Neural progenitor cell (in vitro differentiated cells): ENCODE measurements at regions not wholly inside any gene's neighbourhood (a gene's known extent, or its start where the extent isn't known, plus 50 kb on each side); places are given as distances from the start of the nearest gene placed in this dataset.
A peak's percentile ranks its signal among the peaks of the same experiment; 100 is the strongest.

Experiments
- DNase-seq: peaks from one replicate; pipeline ENCODE4 v3.0.0-alpha.2; 2016; ENCODE audit warnings: low spot score
- H2AFZ ChIP-seq: fragments of 200-600 bp; sonication (generic); replicated peaks from 2 replicates; pipeline ENCODE4 v1.6.1; 2016; ENCODE audit warnings: antibody characterized with exemption
- H3F3A ChIP-seq: fragments of 200-600 bp; sonication (generic); 2 replicates; pipeline ENCODE4 v1.6.1; 2016; ENCODE audit warnings: antibody characterized with exemption, low read depth
- H3K27ac ChIP-seq: fragments of 200-600 bp; sonication (generic); 2 replicates; pipeline ENCODE4 v1.5.1; 2016; ENCODE audit warnings: mild to moderate bottlenecking
- H3K27me3 ChIP-seq: fragments of 200-600 bp; sonication (generic); 2 replicates; pipeline ENCODE4 v1.6.1; 2016; ENCODE audit warnings: mild to moderate bottlenecking, moderate library complexity
- H3K36me3 ChIP-seq: fragments of 200-600 bp; sonication (generic); 2 replicates; pipeline ENCODE4 v1.5.1; 2016
- H3K4me1 ChIP-seq: fragments of 200-600 bp; sonication (generic); 2 replicates; pipeline ENCODE4 v1.6.1; 2016; ENCODE audit warnings: mixed run types
- H3K4me2 ChIP-seq: fragments of 200-600 bp; sonication (generic); 2 replicates; pipeline ENCODE4 v1.6.1; 2016
- H3K4me3 ChIP-seq: fragments of 200-600 bp; sonication (generic); 2 replicates; pipeline ENCODE4 v1.5.1; 2016
- H3K79me2 ChIP-seq: fragments of 200-600 bp; sonication (generic); 2 replicates; pipeline ENCODE4 v1.6.1; 2016; ENCODE audit warnings: low read depth
- H3K9ac ChIP-seq: fragments of 200-600 bp; sonication (generic); 2 replicates; pipeline ENCODE4 v1.6.1; 2016
- H3K9me3 ChIP-seq: fragments of 200-600 bp; sonication (generic); 2 replicates; pipeline ENCODE4 v1.5.1; 2016; ENCODE audit warnings: low read depth
- H4K20me1 ChIP-seq: fragments of 200-600 bp; sonication (generic); 2 replicates; pipeline ENCODE4 v1.6.1; 2016; ENCODE audit warnings: low read depth
- H3K27ac Mint-ChIP-seq: 3 replicates; pipeline ENCODE4 v1.8.0; 2021; ENCODE audit warnings: mixed read lengths
- H3K27me3 Mint-ChIP-seq: 2 replicates; pipeline ENCODE4 v1.8.0; 2022; ENCODE audit warnings: low read depth, mild to moderate bottlenecking, inconsistent platforms, moderate library complexity, mixed read lengths; ENCODE audit not compliant: insufficient read depth
- H3K36me3 Mint-ChIP-seq: 3 replicates; pipeline ENCODE4 v1.8.0; 2021; ENCODE audit warnings: mixed read lengths
- H3K4me1 Mint-ChIP-seq: 3 replicates; pipeline ENCODE4 v1.8.0; 2021; ENCODE audit warnings: mixed read lengths
- H3K4me3 Mint-ChIP-seq: 3 replicates; pipeline ENCODE4 v1.8.0; 2021; ENCODE audit warnings: mild to moderate bottlenecking, moderate library complexity, mixed read lengths
- H3K9me3 Mint-ChIP-seq: 3 replicates; pipeline ENCODE4 v1.8.0; 2020; ENCODE audit warnings: mixed read lengths
- EZH2 ChIP-seq: fragments of 200-600 bp; sonication (generic); IDR thresholded peaks from 2 replicates; pipeline ENCODE4 v1.6.1; 2017; ENCODE audit warnings: antibody characterized with exemption, mild to moderate bottlenecking, moderate library complexity
- EZH2phosphoT487 ChIP-seq: fragments of 200-600 bp; sonication (generic); IDR thresholded peaks from 2 replicates; pipeline ENCODE4 v1.6.1; 2017; ENCODE audit warnings: antibody characterized with exemption
- TF ChIP-seq, protein P1 (sequence below): fragments of 200-600 bp; sonication (generic); IDR thresholded peaks from 2 replicates; pipeline ENCODE4 v1.5.1; 2017; ENCODE audit warnings: antibody characterized with exemption, mild to moderate bottlenecking

DNA sequence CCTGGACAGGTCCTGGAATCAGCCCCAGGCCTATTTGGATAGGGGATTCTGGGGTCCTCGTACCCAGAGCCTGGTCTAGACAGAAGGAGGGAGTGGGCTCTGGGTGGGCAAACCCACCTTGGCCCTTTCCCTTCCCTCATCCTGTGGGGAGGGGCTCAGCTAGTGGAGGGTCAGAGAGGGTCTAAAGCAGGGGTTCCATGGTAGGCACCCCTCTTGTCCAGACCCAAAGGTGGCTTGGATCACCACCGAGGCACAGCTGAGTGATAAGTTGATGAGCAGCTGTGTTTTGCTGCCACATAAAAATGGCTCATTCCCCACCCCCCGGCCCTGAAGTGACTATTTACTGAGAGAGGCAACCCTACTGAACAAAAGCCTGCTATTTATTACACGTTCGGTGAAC lies 53.8 kb upstream of the KCNMB1 start:
- no peak overlapping the region for H3K27ac ChIP-seq
- Mint-ChIP-seq H3K4me3 (no peak overlapping the region), H3K36me3 (no peaks in the 10 kb centered on the region), H3K27ac (no peak overlapping the region), H3K9me3 (peaks cover 9% of the 10 kb centered on the region), H3K4me1 (peaks cover 69% of the 10 kb centered on the region), H3K27me3 (peaks cover 14% of the 10 kb centered on the region)
- no peak for TF ChIP-seq EZH2
- no peak for TF ChIP-seq EZH2phosphoT487
- TF ChIP-seq, protein P1, sequence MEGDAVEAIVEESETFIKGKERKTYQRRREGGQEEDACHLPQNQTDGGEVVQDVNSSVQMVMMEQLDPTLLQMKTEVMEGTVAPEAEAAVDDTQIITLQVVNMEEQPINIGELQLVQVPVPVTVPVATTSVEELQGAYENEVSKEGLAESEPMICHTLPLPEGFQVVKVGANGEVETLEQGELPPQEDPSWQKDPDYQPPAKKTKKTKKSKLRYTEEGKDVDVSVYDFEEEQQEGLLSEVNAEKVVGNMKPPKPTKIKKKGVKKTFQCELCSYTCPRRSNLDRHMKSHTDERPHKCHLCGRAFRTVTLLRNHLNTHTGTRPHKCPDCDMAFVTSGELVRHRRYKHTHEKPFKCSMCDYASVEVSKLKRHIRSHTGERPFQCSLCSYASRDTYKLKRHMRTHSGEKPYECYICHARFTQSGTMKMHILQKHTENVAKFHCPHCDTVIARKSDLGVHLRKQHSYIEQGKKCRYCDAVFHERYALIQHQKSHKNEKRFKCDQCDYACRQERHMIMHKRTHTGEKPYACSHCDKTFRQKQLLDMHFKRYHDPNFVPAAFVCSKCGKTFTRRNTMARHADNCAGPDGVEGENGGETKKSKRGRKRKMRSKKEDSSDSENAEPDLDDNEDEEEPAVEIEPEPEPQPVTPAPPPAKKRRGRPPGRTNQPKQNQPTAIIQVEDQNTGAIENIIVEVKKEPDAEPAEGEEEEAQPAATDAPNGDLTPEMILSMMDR, result no peak
- H2AFZ ChIP-seq, result no peak overlapping the region
- peaks cover 24% of the 10 kb centered on the region for H3F3A ChIP-seq
- no peak for DNase-seq
- no peaks in the 10 kb centered on the region for H3K27me3 ChIP-seq
- no peak overlapping the region for H3K4me2 ChIP-seq
- peaks cover 58% of the 10 kb centered on the region for H3K4me1 ChIP-seq
- H3K36me3 ChIP-seq, result no peaks in the 10 kb centered on the region
- no peak overlapping the region for H3K9ac ChIP-seq
- no peaks in the 10 kb centered on the region for H4K20me1 ChIP-seq
- no peaks in the 10 kb centered on the region for H3K9me3 ChIP-seq
- no peaks in the 10 kb centered on the region for H3K79me2 ChIP-seq
- no peak overlapping the region for H3K4me3 ChIP-seq

GRCh38 chr5:170442391-170442790 lies 53.2 kb upstream of the KCNMB1 start:
- TF ChIP-seq EZH2phosphoT487 (no peak), EZH2 (no peak)
- TF ChIP-seq, protein P1, result no peak
- no peak overlapping the region for H3K4me3 ChIP-seq
- no peak for DNase-seq
- Mint-ChIP-seq H3K27me3 (peaks cover 12% of the 10 kb centered on the region), H3K4me1 (peaks cover 70% of the 10 kb centered on the region), H3K27ac (peak overlapping the region; percentile 91), H3K4me3 (no peak overlapping the region), H3K9me3 (peaks cover 4% of the 10 kb centered on the region), H3K36me3 (no peaks in the 10 kb centered on the region)
- no peaks in the 10 kb centered on the region for H4K20me1 ChIP-seq
- no peaks in the 10 kb centered on the region for H3K79me2 ChIP-seq
- H3K4me1 ChIP-seq, result peaks cover 58% of the 10 kb centered on the region
- H3K36me3 ChIP-seq, result no peaks in the 10 kb centered on the region
- no peak overlapping the region for H2AFZ ChIP-seq
- no peaks in the 10 kb centered on the region for H3K27me3 ChIP-seq
- H3K9ac ChIP-seq, result no peak overlapping the region
- H3F3A ChIP-seq, result peaks cover 24% of the 10 kb centered on the region
- no peak overlapping the region for H3K27ac ChIP-seq
- no peaks in the 10 kb centered on the region for H3K9me3 ChIP-seq
- H3K4me2 ChIP-seq, result peak overlapping the region; percentile 55

- peaks cover 76% of the 10 kb centered on the region for H3K4me1 Mint-ChIP-seq
- no peaks in the 10 kb centered on the region for H3K27me3 ChIP-seq
- H3K9me3 Mint-ChIP-seq, result no peaks in the 10 kb centered on the region
Observed at GRCh38 chr5:170441393-170441784, 52.2 kb upstream of the KCNMB1 start.

More at GRCh38 chr5:170441393-170441784, 52.2 kb upstream of the KCNMB1 start:
- no peak overlapping the region for H2AFZ ChIP-seq
- H3K4me3 ChIP-seq, result no peak overlapping the region
- H3K9ac ChIP-seq, result no peak overlapping the region
- no peaks in the 10 kb centered on the region for H3K79me2 ChIP-seq
- DNase-seq, result no peak
- no peak overlapping the region for H3K4me2 ChIP-seq
- no peaks in the 10 kb centered on the region for H4K20me1 ChIP-seq
- TF ChIP-seq EZH2 (no peak), EZH2phosphoT487 (no peak)
- TF ChIP-seq, protein P1, result no peak
- peaks cover 58% of the 10 kb centered on the region for H3K4me1 ChIP-seq
- H3K36me3 Mint-ChIP-seq, result no peaks in the 10 kb centered on the region
- no peak overlapping the region for H3K27ac ChIP-seq
- H3K27me3 Mint-ChIP-seq, result peaks cover 12% of the 10 kb centered on the region
- no peak overlapping the region for H3K4me3 Mint-ChIP-seq
- no peaks in the 10 kb centered on the region for H3K36me3 ChIP-seq
- H3K27ac Mint-ChIP-seq, result no peak overlapping the region
- peaks cover 24% of the 10 kb centered on the region for H3F3A ChIP-seq
- H3K9me3 ChIP-seq, result no peaks in the 10 kb centered on the region
